AG09309 (cell line): ENCODE measurements at regions not wholly inside any gene's neighbourhood (a gene's known extent, or its start where the extent isn't known, plus 50 kb on each side); places are given as distances from the start of the nearest gene placed in this dataset.

Experiments
- DNase-seq: peaks from one replicate; pipeline ENCODE4 v3.0.0-alpha.2; 2010; ENCODE audit warnings: low read depth
- H3K4me3 ChIP-seq: 2 replicates; pipeline ENCODE4 v1.5.1; 2011; ENCODE audit warnings: mild to moderate bottlenecking, low read depth, low read length, moderate library complexity; ENCODE audit not compliant: control insufficient read depth
- TF ChIP-seq, protein P1 (sequence below): IDR thresholded peaks from 2 replicates; pipeline ENCODE4 v1.5.1; 2011; ENCODE audit warnings: mild to moderate bottlenecking, low read depth, low read length, inconsistent platforms; ENCODE audit not compliant: insufficient read depth, control insufficient read depth; ENCODE audit errors: missing control alignments

- TF ChIP-seq, protein P1, sequence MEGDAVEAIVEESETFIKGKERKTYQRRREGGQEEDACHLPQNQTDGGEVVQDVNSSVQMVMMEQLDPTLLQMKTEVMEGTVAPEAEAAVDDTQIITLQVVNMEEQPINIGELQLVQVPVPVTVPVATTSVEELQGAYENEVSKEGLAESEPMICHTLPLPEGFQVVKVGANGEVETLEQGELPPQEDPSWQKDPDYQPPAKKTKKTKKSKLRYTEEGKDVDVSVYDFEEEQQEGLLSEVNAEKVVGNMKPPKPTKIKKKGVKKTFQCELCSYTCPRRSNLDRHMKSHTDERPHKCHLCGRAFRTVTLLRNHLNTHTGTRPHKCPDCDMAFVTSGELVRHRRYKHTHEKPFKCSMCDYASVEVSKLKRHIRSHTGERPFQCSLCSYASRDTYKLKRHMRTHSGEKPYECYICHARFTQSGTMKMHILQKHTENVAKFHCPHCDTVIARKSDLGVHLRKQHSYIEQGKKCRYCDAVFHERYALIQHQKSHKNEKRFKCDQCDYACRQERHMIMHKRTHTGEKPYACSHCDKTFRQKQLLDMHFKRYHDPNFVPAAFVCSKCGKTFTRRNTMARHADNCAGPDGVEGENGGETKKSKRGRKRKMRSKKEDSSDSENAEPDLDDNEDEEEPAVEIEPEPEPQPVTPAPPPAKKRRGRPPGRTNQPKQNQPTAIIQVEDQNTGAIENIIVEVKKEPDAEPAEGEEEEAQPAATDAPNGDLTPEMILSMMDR, result no peak
- no peak for DNase-seq
- no peak overlapping the region for H3K4me3 ChIP-seq
These were observed 178.8 kb upstream of the MYL2 start for GRCh38 chr12:111099186-111099585.

DNA sequence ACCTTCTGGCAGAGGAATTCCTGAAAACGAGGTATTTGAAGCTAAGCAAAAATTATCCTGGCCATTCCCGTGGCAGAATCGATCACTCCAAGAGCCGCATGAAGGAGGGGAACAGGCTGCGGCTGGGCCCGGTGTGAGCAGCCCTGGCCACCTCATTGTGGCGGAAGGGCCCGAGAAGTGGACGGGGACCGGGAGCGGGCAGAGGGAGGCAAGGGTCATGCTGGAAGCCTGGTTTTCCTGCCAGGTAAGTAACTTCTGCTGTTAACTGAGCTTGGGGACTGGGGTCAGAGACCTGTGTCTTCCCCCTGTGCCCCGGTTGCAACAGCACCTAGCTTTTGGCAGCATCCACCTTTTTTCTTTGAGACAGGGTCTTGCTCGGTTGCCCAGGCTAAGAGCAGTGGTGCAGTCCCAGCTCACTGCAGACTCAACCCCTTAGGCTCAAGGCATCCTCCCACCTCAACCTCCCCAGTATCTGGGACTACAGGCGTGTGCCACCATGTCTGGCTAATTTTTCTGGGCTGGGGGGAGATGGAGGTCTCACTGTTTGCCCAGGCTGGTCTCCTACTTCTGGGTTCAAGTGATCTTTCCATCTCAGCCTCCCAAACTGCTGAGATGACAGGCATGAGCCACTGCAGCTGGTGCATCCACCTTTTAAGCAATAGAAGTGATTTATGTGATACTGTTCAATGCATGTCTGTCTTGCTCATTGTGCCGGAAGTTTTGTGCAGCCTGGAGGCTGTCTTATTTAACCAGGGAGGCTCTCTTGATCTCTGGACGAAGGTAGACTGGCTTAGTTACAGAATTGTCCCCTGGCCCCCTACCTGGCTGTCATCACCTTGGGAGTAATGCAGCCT, 174.0 kb upstream of the MYL2 start:
- no peak overlapping the region for H3K4me3 ChIP-seq
- no peak for DNase-seq
- TF ChIP-seq, protein P1, result no peak

GRCh38 chr12:111093428-111094142, 173.2 kb upstream of the MYL2 start:
- TF ChIP-seq, protein P1, result no peak
- no peak for DNase-seq

DNA sequence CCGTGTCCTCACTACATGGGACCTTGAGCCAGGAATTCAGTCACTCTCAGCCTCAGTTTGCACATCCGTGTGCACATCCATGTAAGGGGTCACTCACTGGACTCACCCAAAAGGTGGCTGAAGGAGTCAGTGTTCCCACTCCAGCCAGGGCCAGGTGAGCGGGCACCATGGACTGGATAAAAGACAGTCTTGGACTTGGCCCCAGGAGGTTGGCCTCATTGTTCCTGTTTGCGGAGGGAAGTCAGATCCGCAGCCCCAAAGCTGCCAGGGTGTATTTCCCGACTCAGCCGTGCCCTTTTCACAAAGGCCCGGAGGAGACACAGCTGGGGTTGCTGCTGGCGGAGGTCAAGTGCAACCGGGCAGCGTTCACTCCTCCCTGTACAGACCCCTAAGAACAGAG, 170.7 kb upstream of the MYL2 start:
- H3K4me3 ChIP-seq, result no peak overlapping the region
- DNase-seq, result no peak
- TF ChIP-seq, protein P1, result no peak

More at GRCh38 chr12:111093428-111094142, 173.2 kb upstream of the MYL2 start:
- H3K4me3 ChIP-seq, result no peak overlapping the region

DNA sequence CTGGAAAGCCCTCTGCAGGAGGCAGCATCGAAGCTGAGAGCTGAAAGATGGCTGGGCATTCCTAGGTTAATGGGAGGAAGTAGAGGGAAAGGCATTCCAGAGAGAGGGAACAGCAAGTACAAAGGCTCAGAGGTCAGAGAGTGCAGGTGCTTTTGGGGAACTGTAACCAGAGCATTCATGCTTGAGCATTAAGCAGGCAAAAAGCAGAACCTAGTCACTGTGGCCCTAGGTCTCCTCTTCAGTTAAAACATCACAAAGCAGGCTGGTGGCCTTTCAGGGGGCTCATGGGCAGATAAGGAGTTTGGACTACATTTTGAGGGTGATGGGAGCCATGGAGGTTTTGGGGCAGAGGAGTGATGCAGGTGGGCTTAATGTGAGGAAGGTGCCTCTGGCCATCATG, 169.2 kb upstream of the MYL2 start:
- TF ChIP-seq, protein P1, result no peak
- H3K4me3 ChIP-seq, result no peak overlapping the region
- DNase-seq, result no peak

- DNase-seq, result no peak
- TF ChIP-seq, protein P1, result no peak
- no peak overlapping the region for H3K4me3 ChIP-seq
These were observed 168.0 kb upstream of the MYL2 start for GRCh38 chr12:111088409-111088808.
